ENCODE measurements at regions not wholly inside any gene's neighbourhood (a gene's known extent, or its start where the extent isn't known, plus 50 kb on each side); places are given as distances from the start of the nearest gene placed in this dataset.

DNA sequence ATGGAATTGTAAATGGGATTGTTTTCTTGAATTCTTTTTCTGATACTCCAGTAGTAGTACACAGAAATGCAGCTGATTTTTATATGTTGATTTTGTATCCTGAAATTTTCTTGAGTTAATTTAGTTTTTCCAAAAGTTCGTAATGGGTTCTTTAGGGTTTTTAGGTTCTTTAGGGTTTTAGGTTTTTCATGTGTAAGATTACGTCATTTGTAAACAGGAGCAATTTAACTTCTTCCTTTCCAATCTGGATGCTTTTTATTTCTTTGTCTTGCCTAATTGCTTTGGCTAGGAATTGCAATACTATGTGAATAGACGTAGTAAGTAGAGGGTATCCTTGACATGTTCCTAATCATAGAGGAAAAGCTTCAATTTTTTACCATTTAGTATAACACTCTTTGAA, 568.6 kb downstream of the MMUT start:
- Mint-ChIP-seq H3K27ac (no peak overlapping the region), H3K36me3 (ENCODE audit: low read depth) (no peaks in the 10 kb centered on the region), H3K9me3 (no peaks in the 10 kb centered on the region), H3K4me3 (no peak overlapping the region), H3K4me1 (ENCODE audit: low read depth) (no peaks in the 10 kb centered on the region; the same call in 1 of the 2 replicates), H3K27me3 (ENCODE audit: insufficient read depth) (no peaks in the 10 kb centered on the region; the same call in 1 of the 2 replicates)
- TF ChIP-seq, protein P1, sequence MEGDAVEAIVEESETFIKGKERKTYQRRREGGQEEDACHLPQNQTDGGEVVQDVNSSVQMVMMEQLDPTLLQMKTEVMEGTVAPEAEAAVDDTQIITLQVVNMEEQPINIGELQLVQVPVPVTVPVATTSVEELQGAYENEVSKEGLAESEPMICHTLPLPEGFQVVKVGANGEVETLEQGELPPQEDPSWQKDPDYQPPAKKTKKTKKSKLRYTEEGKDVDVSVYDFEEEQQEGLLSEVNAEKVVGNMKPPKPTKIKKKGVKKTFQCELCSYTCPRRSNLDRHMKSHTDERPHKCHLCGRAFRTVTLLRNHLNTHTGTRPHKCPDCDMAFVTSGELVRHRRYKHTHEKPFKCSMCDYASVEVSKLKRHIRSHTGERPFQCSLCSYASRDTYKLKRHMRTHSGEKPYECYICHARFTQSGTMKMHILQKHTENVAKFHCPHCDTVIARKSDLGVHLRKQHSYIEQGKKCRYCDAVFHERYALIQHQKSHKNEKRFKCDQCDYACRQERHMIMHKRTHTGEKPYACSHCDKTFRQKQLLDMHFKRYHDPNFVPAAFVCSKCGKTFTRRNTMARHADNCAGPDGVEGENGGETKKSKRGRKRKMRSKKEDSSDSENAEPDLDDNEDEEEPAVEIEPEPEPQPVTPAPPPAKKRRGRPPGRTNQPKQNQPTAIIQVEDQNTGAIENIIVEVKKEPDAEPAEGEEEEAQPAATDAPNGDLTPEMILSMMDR (IDR thresholded peaks at IDR 0.05) = no peak
- no peak for DNase-seq

DNA sequence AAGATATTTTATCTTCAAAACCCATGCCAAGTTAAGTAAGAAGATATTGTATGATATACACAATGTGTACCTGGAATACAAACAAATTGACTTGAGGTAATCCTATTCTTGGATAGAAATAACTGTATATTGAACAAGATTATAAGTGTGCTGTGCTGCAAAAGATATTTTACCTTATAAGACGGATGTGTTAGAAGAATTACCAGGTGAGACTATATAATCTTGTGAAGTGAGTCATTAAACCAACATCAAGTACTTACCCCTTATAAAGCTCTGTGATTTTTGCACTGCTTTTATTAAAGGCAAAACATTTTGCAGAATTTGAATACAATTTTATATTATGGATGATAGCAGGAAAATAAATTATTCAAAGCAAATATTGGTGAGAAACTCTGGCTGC, 570.0 kb downstream of the MMUT start:
- Mint-ChIP-seq H3K4me3 (no peak overlapping the region), H3K36me3 (ENCODE audit: low read depth) (no peaks in the 10 kb centered on the region), H3K4me1 (ENCODE audit: low read depth) (no peaks in the 10 kb centered on the region; the same call in 1 of the 2 replicates), H3K27ac (no peak overlapping the region), H3K27me3 (ENCODE audit: insufficient read depth) (no peaks in the 10 kb centered on the region; the same call in 1 of the 2 replicates), H3K9me3 (no peaks in the 10 kb centered on the region)
- TF ChIP-seq, protein P1 (IDR thresholded peaks at IDR 0.05) = no peak
- DNase-seq = no peak

DNA sequence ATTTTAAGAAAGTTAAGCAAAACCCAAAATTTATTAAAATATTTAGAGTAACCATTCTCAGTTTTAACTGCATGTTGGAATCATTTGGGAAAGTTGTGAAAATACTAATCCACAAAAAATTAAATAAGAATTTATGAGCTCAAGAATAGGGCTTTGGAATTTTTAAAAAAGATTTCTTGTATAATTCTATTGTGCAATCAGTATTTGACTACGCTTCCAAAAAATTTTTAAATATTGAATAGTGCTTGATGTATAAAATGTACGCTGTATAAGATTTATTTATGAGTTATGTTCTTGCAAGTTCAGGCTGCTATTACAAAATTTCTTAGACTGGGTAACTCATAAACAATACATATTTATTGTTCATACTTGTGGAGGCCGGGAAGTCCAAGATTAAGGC, 571.7 kb downstream of the MMUT start:
- TF ChIP-seq, protein P1 (IDR thresholded peaks at IDR 0.05) = no peak
- no peaks in the 10 kb centered on the region for H3K36me3 Mint-ChIP-seq (ENCODE audit: low read depth)
- H3K4me1 Mint-ChIP-seq (ENCODE audit: low read depth) = no peaks in the 10 kb centered on the region
- H3K27me3 Mint-ChIP-seq (ENCODE audit: insufficient read depth) = no peaks in the 10 kb centered on the region
- DNase-seq = no peak
- H3K27ac Mint-ChIP-seq = no peak overlapping the region
- H3K9me3 Mint-ChIP-seq = no peaks in the 10 kb centered on the region
- no peak overlapping the region for H3K4me3 Mint-ChIP-seq

DNA sequence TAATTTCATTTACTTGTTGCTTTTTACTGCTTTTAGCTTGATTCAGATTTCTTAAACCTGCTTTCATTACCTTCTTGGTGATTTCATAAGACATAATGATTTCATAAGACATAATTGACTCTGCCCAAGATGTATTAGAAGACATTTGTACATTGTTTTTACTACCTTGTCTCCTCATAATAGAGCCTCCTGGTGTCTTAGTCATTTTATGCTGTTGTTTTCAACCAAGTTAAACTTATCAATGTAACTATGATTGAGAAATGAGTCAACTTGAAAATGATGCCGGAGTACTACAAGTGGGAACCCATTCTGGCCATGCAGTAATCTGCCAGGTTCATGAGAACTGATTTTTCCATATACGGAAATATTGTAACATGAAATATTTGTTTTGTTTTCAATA, 573.6 kb downstream of the MMUT start:
- TF ChIP-seq, protein P1 (IDR thresholded peaks at IDR 0.05) = no peak
- H3K9me3 Mint-ChIP-seq = no peaks in the 10 kb centered on the region
- no peaks in the 10 kb centered on the region for H3K36me3 Mint-ChIP-seq (ENCODE audit: low read depth)

DNA sequence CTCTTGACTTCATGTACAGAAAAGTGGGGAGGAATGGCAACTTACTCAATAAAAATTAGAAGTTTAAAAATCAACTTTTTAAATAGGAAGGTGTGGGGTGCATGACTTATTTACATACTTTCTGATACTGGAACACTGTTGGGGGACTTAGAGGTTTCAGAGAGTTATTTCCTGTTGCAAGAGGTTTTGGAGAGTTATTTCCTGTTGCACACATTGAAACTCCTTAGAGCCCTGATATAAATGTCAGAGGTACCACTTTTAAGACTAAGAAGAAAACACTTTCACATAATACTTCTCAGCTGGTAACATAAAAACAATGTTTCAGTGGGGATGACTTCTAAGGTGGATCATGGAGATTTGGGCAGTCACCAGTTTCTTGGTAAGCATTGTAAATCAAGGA, 579.9 kb downstream of the MMUT start:
- no peaks in the 10 kb centered on the region for H3K27me3 Mint-ChIP-seq (ENCODE audit: insufficient read depth)
- no peak overlapping the region for H3K4me3 Mint-ChIP-seq
- no peak overlapping the region for H3K27ac Mint-ChIP-seq
- no peaks in the 10 kb centered on the region for H3K9me3 Mint-ChIP-seq
- H3K36me3 Mint-ChIP-seq (ENCODE audit: low read depth) = no peaks in the 10 kb centered on the region
- H3K4me1 Mint-ChIP-seq (ENCODE audit: low read depth) = peaks cover 14% of the 10 kb centered on the region
- no peak for DNase-seq
- TF ChIP-seq, protein P1 (IDR thresholded peaks at IDR 0.05) = no peak

More for the DNA sequence above, 573.6 kb downstream of the MMUT start:
- no peak for DNase-seq
- H3K4me1 Mint-ChIP-seq (ENCODE audit: low read depth) = no peaks in the 10 kb centered on the region
- no peak overlapping the region for H3K27ac Mint-ChIP-seq
- H3K27me3 Mint-ChIP-seq (ENCODE audit: insufficient read depth) = no peaks in the 10 kb centered on the region
- no peak overlapping the region for H3K4me3 Mint-ChIP-seq

DNA sequence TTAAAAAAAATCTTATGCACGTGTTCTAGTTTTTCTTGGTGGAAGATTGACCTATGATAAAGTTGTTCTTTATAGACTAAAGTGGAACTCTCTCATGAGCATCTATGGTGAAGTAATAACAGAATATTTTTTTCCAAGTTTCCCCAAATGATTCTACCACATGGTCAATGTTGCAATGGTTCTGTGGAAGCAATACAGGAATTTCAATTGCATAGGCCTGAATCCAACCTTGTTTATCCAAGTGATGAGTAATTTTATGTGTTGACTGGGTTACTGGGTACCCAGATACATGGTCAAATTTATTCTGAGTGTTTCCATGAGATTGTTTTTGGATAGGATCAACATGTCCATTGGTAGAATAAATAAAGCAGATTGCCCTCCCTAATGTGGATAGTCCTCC, 581.5 kb downstream of the MMUT start:
- TF ChIP-seq, protein P1 (IDR thresholded peaks at IDR 0.05) = no peak
- Mint-ChIP-seq H3K4me3 (no peak overlapping the region), H3K9me3 (no peaks in the 10 kb centered on the region), H3K4me1 (ENCODE audit: low read depth) (peaks cover 14% of the 10 kb centered on the region), H3K27ac (no peak overlapping the region), H3K27me3 (ENCODE audit: insufficient read depth) (no peaks in the 10 kb centered on the region), H3K36me3 (ENCODE audit: low read depth) (no peaks in the 10 kb centered on the region)
- no peak for DNase-seq
